SHP77 (cell line): ENCODE measurements at regions not wholly inside any gene's neighbourhood (a gene's known extent, or its start where the extent isn't known, plus 50 kb on each side); places are given as distances from the start of the nearest gene placed in this dataset.

Experiments used
- DNase-seq, 2 experiments: peaks; one replicate each; lab custom pipeline; 2025; lab: John Stamatoyannopoulos, UW

DNA sequence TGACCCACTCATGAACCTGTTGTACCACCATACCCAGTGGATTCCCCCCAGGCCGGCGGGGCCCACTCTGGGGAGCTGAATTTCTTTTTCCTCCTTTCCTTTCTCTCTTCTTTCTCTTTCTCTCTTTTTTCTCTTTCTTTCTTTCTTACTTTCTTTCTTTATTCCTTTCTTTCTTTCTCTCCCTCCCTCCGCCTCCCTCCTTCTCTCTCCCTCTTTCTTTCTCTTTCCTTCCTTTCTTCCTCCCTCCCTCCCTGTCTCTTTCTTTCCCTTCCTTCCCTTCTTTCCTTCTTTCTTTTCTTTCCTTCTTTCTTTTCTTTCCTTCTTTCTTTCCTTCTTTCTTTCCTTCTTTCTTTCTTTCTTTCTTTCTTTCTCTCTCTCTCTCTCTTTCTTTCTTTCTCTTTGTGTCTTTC lies 327.7 kb downstream of the ZNF536 start:
- no peak for DNase-seq

DNA sequence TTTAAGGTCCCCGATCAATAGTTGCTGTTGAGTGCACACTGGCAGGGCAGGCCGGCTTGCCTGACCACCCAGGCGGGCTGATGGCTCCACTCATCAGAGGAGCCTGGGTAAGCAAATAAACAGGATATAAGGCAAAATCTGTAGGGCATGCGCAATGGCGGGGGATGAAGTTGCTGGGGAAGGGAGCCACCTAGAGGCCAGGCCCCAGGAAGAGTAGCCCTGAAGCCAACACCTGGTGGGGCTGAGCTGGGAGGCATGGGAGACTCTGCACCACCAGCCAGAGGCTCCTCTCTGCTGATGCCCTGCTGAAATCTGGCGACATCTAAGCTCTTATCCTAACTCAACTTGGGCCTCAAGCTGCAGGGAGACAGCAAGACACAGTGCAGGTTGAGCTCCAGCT lies 324.3 kb downstream of the ZNF536 start:
- DNase-seq, result no peak

DNA sequence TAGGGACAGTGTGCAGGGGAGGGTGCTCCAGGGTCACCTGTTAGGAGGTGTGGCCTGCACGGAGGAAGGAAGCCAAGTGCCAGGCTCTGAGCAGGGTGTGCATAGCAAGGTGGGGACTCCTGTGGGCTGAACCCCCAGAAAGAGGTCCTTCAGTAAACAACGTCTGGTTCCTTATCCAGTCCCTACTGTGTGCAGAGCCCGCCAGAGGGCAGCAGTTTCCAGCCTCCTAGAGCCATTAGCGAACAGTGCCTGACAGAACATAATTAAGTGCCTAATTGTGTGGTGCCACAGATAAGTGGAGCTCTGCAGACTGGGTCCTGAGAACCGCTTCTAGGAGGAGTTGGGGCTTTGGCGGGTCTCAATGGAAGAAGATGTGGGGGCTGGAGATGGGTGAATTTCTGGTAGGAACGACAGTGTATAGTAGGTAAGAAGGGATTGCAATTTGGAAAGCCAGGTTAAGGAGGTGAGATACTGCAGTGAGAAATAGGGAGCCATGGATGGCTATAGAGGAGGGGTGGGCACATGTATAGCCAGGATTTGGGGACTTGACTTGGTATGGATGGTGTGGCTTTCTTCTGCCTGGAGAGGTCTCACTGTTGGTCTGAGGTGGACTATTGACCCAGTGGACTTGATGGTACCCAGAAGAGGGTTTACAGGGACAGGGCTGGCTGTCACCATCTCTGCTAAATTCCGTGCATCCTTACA lies 323.1 kb downstream of the ZNF536 start:
- no peak for DNase-seq

DNA sequence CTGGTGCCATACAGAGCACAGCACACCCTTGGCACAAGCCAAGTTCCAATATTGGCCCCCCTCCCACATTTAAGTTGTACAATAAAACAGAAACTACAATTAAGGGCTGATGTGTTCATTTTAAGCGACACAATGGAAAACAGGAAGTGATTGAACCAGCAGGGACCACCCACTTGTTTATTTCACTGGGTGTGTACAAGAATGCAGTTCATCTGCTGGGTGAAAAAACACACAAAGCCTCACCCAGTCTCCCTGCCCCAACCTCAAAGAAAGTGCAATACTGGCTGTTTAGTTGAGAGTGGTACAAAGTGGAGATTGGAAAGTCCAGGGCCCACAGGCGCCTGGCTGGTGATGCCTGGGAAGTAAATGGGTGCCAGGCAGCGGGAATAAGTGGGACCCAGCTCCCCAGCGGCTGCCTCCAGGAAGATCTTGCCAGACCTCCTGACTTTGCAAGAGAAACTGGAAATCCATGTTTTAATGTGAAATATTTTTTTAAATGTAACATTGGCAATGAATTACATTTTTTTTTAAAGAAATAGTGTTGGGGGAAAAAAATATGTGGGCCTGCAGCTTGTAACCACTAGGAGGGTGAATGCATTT lies 322.1 kb downstream of the ZNF536 start:
- no peak for DNase-seq

DNA sequence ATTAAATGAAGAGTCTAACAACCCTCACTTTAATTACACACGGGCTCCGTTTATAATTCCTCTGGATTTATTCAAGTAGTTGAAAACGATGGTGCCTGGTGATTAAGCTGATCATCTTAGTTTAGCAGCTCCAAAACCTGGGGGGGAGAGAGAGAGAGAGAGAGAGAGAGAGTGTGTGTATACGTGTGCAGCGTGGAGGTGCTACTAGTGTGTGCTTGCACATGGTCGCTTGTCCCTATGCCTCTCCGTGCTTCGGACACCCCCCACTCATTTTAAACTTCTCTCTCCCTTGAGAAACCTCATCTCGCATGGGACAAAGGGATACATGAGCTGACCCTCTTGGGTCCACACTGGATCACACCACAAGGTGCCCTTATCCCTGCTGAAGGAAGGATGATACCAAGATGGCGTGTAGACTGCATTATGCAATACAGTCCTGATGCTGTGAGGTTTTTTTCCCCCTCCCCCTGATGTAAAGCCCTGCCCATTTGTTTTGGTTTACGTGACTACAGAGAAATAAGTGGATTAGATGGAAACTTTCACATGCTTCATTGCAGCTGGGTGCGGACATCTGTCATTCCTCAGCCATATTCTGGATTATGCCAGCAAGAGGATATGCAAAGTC lies 320.8 kb downstream of the ZNF536 start:
- no peak for DNase-seq

DNA sequence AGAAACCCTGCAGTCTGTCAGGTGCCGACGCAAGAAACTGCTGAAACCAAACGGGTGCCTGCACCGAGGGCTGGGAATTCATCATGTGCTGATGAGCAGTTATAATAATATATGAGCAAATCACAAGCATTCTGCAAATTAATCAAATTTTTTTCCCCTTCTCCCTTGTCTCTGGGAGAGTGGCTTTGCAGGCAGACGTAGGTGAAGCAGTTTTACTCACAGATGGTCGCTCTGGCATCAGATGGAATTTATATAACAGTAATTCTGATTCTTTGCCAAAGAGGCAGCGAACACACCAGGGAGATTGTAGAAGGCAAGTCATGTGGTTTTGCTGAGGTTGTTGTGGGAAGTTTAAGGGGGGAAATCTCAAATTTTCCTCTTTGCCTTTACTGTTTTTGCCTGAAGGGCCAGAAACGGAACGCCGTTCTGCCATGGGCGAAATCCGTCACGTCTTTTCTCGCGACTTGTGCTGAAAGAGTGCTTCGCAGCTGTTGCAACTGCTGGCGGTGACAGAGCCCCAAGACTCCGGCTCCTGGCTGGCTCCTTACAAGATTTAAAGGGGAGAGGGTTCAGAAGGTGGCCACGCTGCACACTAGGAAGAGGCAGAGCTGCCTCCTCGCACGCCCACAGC lies 320.1 kb downstream of the ZNF536 start:
- DNase-seq, result no peak

DNA sequence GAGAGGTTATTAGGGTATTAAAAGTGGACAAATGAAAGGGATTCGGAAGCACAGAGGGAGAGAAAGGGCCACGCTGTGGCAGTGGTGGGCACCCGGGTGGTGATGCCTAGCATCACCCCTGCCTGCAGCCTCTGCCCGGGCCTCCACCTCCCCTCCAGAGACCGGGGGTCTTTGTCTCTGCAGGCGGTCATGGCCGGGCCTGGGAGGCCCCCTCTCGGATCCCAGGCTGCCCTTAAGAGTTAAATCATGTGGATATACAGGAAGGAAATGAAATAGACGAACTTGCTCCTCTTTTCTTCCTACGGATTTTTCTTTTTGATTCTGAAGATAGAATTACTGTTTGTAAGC lies 319.6 kb downstream of the ZNF536 start:
- DNase-seq, result no peak

DNA sequence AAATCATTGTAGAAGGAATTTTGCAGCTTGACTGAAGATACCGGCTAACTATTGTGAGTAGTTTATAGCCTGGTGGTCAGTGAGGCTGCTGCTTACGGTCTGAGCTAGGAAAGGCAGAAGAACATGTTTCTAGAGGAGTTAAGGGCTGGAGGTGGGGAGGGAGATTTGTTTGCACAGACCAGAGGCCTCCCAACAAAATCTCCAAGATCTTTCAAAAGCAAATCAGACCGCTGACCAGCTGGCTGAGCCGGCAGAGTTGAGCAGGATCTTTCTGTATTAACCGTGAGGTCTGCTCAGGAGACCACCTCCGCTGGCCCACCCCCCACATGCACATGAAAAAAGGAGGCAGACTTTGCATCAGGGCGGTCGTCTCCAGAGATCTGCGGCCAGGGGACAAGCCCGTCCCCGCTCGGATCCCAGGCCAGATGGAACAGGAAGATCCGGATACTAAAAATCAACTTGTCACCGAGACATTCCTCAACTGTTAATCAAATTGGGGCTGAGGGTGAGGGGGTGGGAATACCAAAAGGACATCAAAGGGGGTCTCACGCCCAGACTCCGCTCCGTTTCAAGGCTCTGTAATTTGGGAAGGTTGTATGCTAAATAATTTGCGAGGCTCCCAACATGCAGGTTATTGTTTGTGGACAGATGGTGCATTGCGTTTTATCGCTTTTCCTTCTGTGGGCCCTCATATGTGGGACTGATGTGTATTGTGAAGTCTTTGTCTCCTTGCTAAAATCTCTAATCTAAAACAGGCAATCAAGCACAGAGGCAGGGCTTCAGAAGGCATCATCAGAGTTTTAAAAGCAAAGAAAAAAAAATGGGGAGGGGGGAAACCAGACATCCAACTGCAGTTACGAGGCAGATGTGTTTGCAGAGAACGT lies 319.0 kb downstream of the ZNF536 start:
- no peak for DNase-seq

DNA sequence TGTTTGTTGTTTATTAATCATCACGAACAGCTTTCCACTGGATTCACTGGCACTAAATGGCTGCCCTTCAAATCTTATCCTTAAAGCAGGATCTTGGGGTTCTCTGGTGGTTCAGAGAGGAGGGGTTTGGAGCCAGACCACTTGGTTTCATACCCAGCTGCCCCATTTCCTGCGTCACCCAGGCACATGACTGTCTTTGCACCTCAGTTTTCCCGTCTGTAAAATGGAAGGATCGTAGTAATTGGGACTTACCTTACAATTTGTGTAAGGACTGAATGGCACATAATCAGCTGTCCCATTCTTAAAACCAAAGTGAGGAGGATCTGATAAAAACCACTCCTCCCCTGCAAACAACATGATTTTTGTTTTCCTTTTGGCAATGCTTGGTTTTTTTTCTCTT lies 318.3 kb downstream of the ZNF536 start:
- no peak for DNase-seq

DNA sequence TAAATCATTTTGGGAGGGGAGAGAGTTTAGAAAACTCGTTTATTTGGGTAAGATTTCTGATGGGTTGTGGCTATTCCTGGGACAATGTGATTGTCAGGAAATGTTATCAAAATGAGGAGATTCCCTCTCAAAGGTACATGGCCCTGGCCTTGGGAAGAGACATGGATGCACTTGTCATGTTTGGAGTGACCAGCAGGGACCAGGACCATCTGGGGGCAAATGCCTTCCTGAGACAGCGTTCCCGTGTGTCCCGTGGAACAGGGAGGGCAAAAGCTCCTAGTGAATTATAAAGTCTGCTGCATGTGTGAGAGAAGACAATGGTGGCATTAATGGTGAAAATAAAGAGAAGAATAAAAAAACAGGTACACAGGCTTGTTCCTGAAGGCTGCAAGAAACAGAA lies 317.3 kb downstream of the ZNF536 start:
- no peak for DNase-seq

DNA sequence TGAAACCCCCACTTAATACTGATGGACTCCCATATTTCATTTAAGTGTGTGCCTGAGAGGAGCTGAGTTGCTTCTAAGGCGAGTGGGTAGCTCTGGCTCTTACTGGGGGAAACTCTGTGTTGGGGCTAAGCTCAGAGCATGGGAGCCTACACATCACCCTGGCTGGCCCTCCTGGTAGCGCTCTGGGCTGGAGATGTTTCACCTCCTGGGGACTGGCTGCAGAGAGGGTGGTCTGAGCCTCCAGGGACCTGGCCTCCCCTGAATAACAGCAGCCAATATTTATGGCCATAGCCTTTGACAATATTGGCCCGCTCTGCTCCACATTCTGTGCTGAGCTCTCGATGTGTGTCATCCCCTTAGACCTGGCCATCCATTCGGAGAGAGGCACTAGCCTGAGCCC lies 316.5 kb downstream of the ZNF536 start:
- no peak for DNase-seq

DNA sequence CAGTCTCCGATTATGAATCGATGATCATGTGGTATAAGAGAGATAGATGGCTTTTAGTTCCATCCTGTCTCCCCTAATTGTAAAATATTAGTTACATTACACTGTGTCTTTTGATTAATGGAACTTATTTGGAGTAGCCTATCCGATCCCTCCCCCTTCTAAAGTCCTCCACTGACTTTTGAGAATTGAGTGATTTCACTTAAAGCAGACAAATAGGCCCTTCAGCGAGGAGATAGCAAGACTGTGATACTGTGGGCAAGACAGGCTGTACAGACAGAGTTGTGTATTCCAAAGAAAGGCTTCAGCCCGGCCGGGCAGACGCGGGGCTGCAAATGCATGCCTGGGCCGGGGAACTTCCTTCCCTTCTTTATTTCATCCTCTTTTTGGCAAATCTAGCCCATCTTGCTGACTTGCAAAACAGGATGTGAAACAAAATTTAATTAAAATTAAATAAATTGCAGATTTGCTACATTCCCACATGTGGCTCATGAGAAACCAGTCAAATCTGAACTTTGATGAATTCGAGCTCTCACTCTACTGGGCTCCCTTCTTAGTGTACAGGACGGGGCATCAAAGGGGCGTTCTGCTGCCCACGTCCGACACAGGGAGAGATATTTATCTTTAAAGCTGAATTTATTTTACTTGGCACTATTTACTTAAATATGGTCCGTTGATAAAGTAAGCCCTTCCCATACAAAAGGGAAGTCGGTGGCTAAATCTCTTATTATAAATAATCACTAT lies 314.8 kb downstream of the ZNF536 start:
- no peak for DNase-seq

DNA sequence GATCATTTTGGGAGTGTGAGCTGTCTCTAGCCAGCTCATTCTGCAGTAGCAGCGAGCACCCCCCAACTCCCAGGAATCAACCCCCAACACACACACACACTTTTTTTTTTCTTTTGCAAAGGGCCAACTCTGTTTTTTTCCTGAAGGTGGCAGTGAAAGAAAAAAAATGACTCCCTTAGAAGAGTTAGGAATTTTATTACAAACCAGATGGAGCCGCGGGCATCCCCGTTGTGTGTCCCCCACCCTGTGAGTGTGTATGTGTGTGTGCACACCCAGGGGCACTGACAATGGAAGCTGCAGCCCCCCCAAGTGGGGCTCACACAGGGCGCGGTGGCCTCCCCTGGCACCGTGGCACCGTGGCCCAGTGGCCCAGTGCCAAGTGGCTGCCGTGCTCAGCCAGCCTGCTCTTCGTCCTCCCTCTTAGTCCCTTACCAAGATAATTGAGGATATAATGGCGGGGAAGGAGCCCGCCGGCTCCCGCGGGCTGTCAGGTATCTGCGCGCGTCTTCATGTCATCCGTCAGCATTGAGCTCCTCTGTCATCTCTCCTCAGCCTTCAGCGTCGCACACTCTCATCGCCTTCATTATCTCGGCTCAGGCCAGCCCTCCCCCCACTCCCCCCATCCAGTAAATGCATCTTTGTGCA lies 314.1 kb downstream of the ZNF536 start:
- no peak for DNase-seq

DNA sequence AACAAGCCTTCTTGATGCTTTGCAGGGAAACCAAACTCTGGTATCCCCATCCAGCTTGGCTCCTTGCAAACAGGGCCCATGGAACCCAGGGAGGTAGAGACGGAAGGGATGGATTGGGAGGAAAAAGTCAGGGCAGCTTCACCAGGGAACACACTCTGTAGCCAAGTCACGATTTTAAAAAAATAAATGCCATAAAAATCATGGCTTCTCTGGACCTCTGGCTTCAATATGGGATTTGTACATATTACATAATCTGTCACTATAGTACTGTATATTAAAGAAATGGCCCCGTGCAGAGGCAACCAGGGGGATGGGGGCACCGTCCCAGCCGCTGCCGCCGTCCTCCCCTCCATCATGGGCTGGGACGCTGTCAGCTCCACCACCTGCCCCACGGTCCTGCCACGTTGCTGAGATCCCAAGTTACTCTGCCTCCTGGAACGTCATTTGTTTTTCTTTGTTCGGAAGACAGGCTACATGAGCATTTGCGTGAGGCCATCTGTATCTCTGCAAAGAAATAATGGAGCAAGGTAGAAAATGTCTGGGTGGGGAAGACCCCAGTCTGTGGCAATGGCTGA lies 313.3 kb downstream of the ZNF536 start:
- DNase-seq, result no peak

DNA sequence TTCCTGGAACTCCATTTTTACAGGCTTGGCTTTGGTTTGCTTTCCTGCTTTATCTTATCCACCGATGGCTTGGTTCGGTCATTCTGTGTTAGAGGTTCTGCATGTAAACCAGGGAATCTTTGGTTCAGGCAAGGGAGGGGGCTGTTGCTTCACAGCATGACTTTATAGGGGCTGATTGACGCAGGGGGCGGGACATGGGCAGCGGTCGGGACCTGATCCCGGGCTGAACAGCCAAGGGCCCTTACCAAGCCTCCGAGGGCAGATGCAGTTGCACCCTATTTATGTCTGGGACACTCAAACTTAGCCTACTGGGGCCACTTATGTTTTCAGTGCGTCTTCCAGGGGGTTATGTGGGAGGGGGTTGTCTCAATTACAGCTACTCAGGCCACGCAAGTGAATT lies 312.4 kb downstream of the ZNF536 start:
- no peak for DNase-seq

DNA sequence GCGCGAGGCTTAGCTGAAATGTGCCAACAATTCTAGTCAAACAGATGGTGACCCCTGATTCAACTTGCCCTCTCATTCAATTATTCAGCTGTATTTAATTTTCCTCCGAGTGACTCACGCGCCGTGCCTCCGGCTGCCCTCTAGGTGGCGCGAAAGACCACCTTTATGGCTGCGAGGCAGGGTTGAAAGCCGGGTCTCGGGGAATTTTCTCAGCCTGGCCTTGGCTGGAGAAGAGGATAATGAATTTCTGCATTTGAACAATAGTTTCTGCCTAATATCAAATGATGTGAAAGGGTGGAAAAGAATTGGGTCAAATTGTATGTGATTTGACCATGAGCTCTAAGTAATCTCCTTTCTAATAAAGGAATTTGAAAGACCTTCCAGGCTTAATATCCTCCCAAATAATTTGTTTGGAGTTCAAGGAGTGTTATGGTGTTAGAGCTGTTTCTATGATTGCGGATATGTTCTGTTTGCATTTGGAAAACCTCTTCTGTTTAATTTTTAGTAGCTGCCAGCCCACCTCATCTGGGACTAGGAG lies 310.9 kb downstream of the ZNF536 start:
- DNase-seq, result peak; percentile 53 to 59

DNA sequence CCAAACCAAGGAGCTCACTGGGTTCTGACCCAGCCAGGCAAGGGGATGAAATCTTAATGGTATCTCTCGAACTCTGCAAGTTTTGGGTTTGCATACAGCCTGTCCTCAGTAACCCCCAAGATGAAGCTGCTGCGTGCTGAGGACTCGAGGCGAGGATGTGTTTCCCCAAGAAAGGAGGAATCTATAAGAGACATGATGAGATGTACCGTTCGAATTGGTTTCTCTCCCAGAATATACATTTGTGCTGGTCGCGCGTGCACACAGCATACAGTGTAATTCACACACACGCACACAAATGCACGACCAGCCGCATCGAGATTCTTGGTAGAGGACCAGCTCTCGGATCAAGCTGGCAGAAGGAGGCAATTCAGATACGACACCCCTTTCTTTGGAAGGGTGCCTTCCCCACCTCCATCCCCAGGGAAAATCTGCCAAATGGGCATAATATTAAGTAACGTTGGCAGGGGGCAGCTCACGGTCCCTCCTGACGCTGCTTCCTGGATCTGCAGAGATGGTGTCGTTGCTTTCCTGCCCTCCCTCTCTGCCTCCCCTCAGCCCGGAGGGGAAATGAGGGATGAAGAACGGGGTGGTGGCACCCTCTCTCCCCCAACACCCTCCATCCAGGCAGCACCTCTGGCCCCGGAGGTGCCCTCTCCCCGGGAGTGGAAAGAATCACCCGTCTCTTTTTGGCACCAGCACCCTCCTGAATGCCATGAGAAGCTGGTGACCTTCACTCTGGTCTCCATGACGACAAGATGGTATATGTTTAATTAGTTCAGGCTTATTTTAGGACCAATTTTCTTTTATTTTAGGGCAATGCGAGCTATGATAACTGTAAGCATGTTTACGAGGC lies 310.2 kb downstream of the ZNF536 start:
- DNase-seq, result no peak

DNA sequence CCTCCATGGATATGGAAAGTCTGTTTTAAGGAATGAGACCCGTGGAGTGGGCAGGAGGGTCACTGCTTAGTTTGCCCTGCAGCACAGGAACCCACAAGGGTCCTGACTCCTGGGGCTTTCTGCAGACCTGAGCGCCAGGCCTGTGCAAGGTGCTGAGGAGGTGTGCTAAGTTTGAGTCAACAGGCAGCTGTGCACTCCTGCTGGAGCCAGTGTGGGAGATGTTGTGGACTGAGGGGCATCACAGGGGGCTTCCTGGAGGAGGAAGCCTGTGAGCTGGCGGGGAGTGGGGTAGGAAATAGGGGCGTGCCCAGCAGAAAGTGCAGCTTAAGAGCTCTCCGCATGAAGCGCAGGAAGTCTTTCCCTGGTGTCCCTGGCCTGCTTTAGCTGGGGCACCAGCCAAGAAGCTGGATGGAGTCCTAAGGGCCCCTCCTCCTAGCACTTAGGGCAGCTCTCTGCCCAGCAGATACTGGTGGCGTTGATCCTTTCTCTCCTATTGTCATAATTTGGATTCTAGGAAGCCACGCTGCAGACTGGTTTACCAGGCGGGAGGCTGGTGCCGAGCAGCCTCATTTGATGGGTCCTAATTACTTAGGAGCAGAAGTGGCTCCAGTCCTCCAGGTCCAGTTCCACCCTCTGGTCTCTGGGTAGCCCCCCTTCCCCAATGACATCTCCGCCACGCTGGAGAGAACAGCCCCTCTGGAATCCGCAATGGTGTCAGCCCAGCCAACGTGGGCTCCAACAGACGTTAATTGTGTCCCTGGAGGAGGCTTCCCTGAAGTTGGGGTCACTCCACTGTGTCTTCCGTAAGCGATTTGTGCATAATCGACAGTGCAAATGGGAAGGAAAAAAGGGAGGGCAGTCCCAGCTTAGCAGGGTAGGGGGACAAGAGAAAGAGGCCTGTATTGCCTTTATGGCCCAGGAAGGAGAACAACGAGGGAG lies 309.2 kb downstream of the ZNF536 start:
- DNase-seq, result no peak
